Neural cell (in vitro differentiated cells): ENCODE measurements at regions not wholly inside any gene's neighbourhood (a gene's known extent, or its start where the extent isn't known, plus 50 kb on each side); places are given as distances from the start of the nearest gene placed in this dataset.

Experiments used
- H2AFZ ChIP-seq: fragments of 200-600, 300-800 bp; sonication (generic), shearing (Covaris generic); 2 replicates; pipeline ENCODE4 v1.6.0; 2014; ENCODE audit warnings: low read depth, mild to moderate bottlenecking, antibody characterized with exemption, low read length, moderate library complexity
- H3F3A ChIP-seq: fragments of 200-600 bp; shearing (Covaris generic); 2 replicates; pipeline ENCODE4 v1.6.1; 2016; ENCODE audit warnings: mild to moderate bottlenecking, moderate library complexity, mixed read lengths, antibody characterized with exemption, low read length; ENCODE audit not compliant: insufficient read depth, poor library complexity, severe bottlenecking
- H3K27ac ChIP-seq: fragments of 200-600, 300-800 bp; sonication (generic), shearing (Covaris generic); 2 replicates; pipeline ENCODE4 v1.5.1; 2014; ENCODE audit warnings: mild to moderate bottlenecking, low read length, moderate library complexity
- H3K27me3 ChIP-seq: fragments of 300-800, 200-600 bp; sonication (generic), shearing (Covaris generic); 2 replicates; pipeline ENCODE4 v1.6.0; 2014; ENCODE audit warnings: mild to moderate bottlenecking, low read depth, low read length, moderate library complexity; ENCODE audit not compliant: insufficient read depth
- H3K36me3 ChIP-seq: fragments of 300-800, 200-600 bp; sonication (generic), shearing (Covaris generic); 2 replicates; pipeline ENCODE4 v1.5.1; 2014; ENCODE audit warnings: mild to moderate bottlenecking, antibody characterized with exemption, low read length, moderate library complexity; ENCODE audit not compliant: insufficient read depth
- H3K4me2 ChIP-seq: fragments of 300-800, 200-600 bp; sonication (generic), shearing (Covaris generic); 2 replicates; pipeline ENCODE4 v1.6.0; 2014; ENCODE audit warnings: mild to moderate bottlenecking, low read length
- H3K4me3 ChIP-seq: fragments of 300-800, 200-600 bp; sonication (generic), shearing (Covaris generic); 2 replicates; pipeline ENCODE4 v1.5.1; 2014; ENCODE audit warnings: mild to moderate bottlenecking, low read length, moderate library complexity
- H3K79me2 ChIP-seq: fragments of 200-600 bp; shearing (Covaris generic); replicated peaks from 2 replicates; pipeline ENCODE4 v1.6.0; 2014; ENCODE audit warnings: mild to moderate bottlenecking, low read length, moderate library complexity; ENCODE audit not compliant: insufficient read depth
- H3K9ac ChIP-seq: fragments of 300-800, 200-600 bp; sonication (generic), shearing (Covaris generic); 2 replicates; pipeline ENCODE4 v1.6.1; 2016; ENCODE audit warnings: mild to moderate bottlenecking, low read length, mixed read lengths
- H3K9me2 ChIP-seq: fragments of 200-600 bp; shearing (Covaris generic); 2 replicates; pipeline ENCODE4 v1.6.1; 2016; ENCODE audit warnings: mild to moderate bottlenecking, low read length, mixed read lengths; ENCODE audit not compliant: insufficient read depth
- H3K9me3 ChIP-seq: fragments of 200-600, 300-800 bp; sonication (generic), shearing (Covaris generic); 2 replicates; pipeline ENCODE4 v1.6.1; 2016; ENCODE audit warnings: mild to moderate bottlenecking, mixed run types, low read length, moderate library complexity, mixed read lengths
- H4K20me1 ChIP-seq: fragments of 200-600 bp; shearing (Covaris generic); 2 replicates; pipeline ENCODE4 v1.6.1; 2016; ENCODE audit warnings: mild to moderate bottlenecking, mixed run types; ENCODE audit not compliant: insufficient read depth
- CTCF ChIP-seq: fragments of 450-650 bp; IDR thresholded peaks from 2 replicates; pipeline ENCODE4 v1.5.1; 2014; ENCODE audit warnings: antibody characterized with exemption, mild to moderate bottlenecking, moderate library complexity; ENCODE audit not compliant: poor library complexity, severe bottlenecking
- EP300 ChIP-seq: fragments of 450-650 bp; conservative IDR thresholded peaks from 2 replicates; pipeline ENCODE4 v1.6.1; 2014; ENCODE audit warnings: antibody characterized with exemption, mild to moderate bottlenecking, moderate library complexity; ENCODE audit not compliant: poor library complexity, severe bottlenecking
- EZH2 ChIP-seq: fragments of 200-600, 300-800 bp; shearing (Covaris generic), sonication (generic); IDR thresholded peaks from 2 replicates; pipeline ENCODE4 v1.6.1; 2014; ENCODE audit warnings: antibody characterized with exemption, low read length, borderline replicate concordance, mild to moderate bottlenecking; ENCODE audit not compliant: insufficient read depth, poor library complexity, severe bottlenecking
- MXI1 ChIP-seq: fragments of 450-650 bp; conservative IDR thresholded peaks from 2 replicates; pipeline ENCODE4 v1.6.1; 2014; ENCODE audit warnings: antibody characterized with exemption, mild to moderate bottlenecking; ENCODE audit not compliant: poor library complexity, severe bottlenecking
- POLR2AphosphoS5 ChIP-seq: IDR thresholded peaks from 2 replicates; pipeline ENCODE4 v1.6.1; 2012
- RAD21 ChIP-seq: fragments of 450-650 bp; conservative IDR thresholded peaks from 2 replicates; pipeline ENCODE4 v1.6.1; 2014; ENCODE audit warnings: antibody characterized with exemption, mild to moderate bottlenecking, moderate library complexity
- REST ChIP-seq: IDR thresholded peaks from 2 replicates; pipeline ENCODE4 v1.6.1; 2012; ENCODE audit warnings: borderline replicate concordance
- SMC3 ChIP-seq: fragments of 450-650 bp; conservative IDR thresholded peaks from 2 replicates; pipeline ENCODE4 v1.6.1; 2014; ENCODE audit warnings: antibody characterized with exemption, mild to moderate bottlenecking, moderate library complexity; ENCODE audit not compliant: poor library complexity
- TAF1 ChIP-seq: IDR thresholded peaks from 2 replicates; pipeline ENCODE4 v1.6.1; 2012; ENCODE audit warnings: low read depth

GRCh38 chr17:71846561-71847110 is 274.2 kb upstream of the SOX9 start:
- Histone ChIP-seq H4K20me1 (no peaks in the 10 kb centered on the region), H3F3A (no peaks in the 10 kb centered on the region), H3K4me3 (no peak overlapping the region), H3K4me2 (no peak overlapping the region), H3K27me3 (no peaks in the 10 kb centered on the region), H3K9ac (no peak overlapping the region), H3K27ac (no peak overlapping the region), H3K9me3 (no peaks in the 10 kb centered on the region), H3K36me3 (no peaks in the 10 kb centered on the region), H3K9me2 (no peaks in the 10 kb centered on the region), H2AFZ (no peak overlapping the region), H3K79me2 (no peaks in the 10 kb centered on the region)
- TF ChIP-seq RAD21: no peak
- TF ChIP-seq SMC3: no peak
- no peak for TF ChIP-seq EZH2
- TF ChIP-seq REST: no peak
- TF ChIP-seq POLR2AphosphoS5: no peak
- no peak for TF ChIP-seq EP300
- TF ChIP-seq CTCF: no peak
- no peak for TF ChIP-seq MXI1
- TF ChIP-seq TAF1: no peak

DNA sequence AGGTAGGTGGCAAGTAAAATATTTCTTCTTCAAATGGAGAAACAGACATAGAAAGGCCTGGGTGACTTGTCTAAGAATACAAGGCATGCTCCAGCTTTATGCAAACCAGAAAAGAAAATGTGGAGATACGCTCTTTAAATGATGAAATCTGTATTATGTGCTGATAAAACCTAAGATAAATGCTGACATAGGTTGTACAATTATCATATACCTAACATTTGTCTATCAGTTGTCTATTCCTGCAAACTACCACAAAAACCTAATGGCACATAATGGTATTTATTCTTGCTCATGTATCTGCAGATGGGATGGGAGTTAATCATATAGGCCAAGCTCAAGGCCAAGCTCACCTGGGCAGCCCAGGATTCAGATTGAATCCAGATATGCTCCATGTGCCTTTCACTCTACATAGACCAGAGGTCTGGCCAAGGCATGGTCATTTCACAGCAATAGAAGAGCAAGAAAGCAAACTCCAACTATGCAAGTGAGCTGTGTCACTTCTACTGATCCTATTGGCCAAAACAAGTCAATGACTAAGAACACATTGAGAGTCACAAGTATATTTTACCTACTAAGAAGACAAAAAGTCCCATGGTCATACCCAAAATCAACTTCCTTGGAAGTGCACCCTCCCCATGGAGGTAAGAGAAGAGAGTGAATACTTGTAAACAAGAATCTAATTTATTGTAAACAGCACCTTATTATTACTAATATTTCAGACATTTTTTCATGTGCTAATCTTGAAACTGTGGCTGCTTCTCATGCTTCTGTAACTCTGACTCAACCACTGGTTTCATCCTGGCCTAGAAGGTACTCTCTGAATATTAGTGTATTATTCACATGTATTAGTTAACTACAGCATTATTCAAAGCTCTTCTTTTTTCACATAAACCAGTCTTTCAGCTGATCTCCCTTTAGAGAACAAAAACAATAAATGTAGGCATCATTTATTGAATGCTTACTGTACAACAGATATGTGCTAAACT is 270.7 kb upstream of the SOX9 start:
- H3K9me2 ChIP-seq: no peaks in the 10 kb centered on the region
- H3K79me2 ChIP-seq: no peaks in the 10 kb centered on the region
- no peak overlapping the region for H3K9ac ChIP-seq
- no peaks in the 10 kb centered on the region for H4K20me1 ChIP-seq
- H3K27ac ChIP-seq: no peak overlapping the region
- no peaks in the 10 kb centered on the region for H3K9me3 ChIP-seq
- H3K4me2 ChIP-seq: no peak overlapping the region
- no peaks in the 10 kb centered on the region for H3K27me3 ChIP-seq
- TF ChIP-seq EZH2: no peak
- no peak for TF ChIP-seq TAF1
- no peak for TF ChIP-seq EP300
- TF ChIP-seq POLR2AphosphoS5: no peak
- no peak for TF ChIP-seq MXI1
- TF ChIP-seq SMC3: no peak
- no peak for TF ChIP-seq CTCF
- TF ChIP-seq REST: no peak
- no peak for TF ChIP-seq RAD21
- no peak overlapping the region for H2AFZ ChIP-seq
- peaks cover 5% of the 10 kb centered on the region for H3F3A ChIP-seq
- H3K4me3 ChIP-seq: no peak overlapping the region
- H3K36me3 ChIP-seq: no peaks in the 10 kb centered on the region
